HG03095 (cell line): ENCODE measurements at regions not wholly inside any gene's neighbourhood (a gene's known extent, or its start where the extent isn't known, plus 50 kb on each side); places are given as distances from the start of the nearest gene placed in this dataset.
"Not testable (repeated sequence)": the region's sequence is repeated elsewhere in the genome, so short reads cannot be mapped to it uniquely, and the experiment has no call there.

Source experiments
- ATAC-seq: cut with Tn5 transposase; IDR thresholded peaks from one replicate; pipeline ENCODE4 v1.9.1; 2021; ENCODE audit warnings: moderate library complexity; ENCODE audit not compliant: unreplicated experiment

GRCh38 chr7:121745856-121746255 lies 127.1 kb upstream of the PTPRZ1 start:
- ATAC-seq = no peak

GRCh38 chr7:121744877-121745276 lies 128.1 kb upstream of the PTPRZ1 start:
- ATAC-seq = no peak

DNA sequence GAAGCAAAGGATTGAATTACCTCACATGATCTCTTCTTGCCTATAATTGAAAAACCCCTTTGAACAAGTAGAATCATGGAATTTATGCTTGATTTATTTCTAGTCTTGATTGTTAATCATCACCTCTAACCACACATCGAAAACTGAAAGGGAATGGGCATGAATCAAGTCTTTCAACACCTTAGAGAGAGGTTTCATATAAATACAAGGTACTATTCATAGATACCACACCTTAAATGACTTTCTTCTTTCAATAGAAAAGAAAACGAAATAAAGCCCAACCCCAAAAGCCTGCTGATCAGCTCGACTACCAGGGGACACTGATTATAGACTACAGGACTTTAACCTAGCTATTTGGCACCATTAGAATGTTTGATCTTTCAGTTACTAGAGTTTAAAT lies 128.6 kb upstream of the PTPRZ1 start:
- no peak for ATAC-seq

- no peak for ATAC-seq
Measured at GRCh38 chr7:121741896-121742295, 131.1 kb upstream of the PTPRZ1 start.

DNA sequence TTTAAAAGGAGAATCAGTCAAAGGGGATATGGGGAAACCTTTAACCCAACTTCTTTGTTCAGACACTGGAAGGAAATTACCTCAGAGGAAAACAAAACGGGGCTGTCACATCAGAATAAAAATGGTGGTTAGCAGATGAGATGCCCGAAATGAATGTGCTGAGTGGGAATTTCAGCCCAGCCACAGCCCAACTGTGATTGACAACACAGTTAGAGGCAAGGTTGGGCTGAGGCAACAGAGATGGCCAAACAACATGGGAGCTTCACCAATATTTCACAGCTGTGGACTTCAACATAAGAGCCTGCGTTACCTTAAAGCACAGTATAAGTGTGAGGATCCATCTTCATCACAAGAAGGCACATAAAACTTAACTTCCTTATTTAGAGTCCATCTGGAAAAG lies 133.5 kb upstream of the PTPRZ1 start:
- ATAC-seq = no peak

DNA sequence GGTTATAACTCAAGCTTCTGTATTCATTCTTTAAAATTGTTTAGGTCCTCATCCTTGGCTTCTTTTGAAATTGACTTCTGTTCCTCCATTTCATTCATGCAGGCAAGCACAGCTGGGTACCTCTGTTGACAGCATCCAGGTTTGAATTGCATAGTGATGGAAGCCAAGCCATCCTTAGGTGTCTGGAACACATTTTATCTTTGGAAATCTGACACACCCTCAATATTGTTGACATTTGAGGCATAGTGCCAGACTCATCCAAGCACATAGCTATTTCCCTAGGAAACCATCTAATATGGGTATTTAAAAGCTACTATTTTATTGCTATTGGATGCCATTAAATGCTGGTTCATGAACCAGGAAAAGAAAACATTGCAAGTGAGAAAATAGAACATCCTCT lies 142.1 kb upstream of the PTPRZ1 start:
- no peak for ATAC-seq

- ATAC-seq = no peak
Measured at GRCh38 chr7:121714559-121715303, 158.2 kb upstream of the PTPRZ1 start.

- ATAC-seq = not testable (repeated sequence)
Measured at GRCh38 chr7:121712961-121713360, 160.0 kb upstream of the PTPRZ1 start.

DNA sequence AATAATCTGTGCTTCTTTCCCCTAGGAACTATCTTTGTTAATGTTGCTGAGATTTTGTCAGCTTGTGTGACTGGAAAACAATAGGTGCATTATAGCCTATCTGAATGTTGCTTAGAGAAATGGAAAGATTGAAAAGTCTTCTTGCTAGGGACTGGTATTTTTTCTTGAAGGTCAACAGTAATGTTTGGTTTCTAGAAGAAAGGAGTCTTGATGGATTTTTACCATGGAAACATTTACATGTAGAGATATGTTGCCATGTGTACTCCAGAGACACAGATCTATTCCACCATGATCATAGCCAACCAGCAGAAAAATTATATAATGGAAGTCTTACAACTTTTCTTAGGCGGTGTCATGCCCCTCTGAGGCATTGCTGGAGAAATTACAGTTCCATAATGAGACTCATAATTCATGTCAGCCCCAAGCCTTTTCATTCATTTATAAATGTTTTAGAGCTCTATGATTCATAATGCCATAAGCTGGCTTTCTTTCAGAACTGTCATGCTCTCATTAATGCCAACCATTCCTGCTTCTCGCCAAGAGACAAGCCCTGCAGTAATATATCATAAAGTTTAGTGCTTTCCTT lies 175.1 kb upstream of the PTPRZ1 start:
- no peak for ATAC-seq

DNA sequence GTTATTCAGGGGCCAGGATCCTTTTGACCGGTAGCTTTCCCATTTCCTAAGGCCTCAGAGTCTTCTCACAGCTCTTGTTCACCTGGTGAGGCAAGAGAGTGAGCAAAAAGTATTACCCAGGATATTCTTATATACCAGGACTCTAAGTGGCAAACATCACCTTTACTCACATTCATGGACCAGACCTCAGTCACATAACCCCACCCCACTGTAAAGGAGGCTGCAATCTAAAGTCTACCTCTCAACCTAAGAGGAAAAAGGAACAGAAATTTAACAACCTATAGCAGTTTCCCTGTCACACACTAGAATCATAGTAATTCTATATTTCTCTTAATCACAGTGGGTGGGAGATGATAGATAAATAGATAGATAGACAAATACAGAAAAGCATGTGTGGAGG lies 176.0 kb upstream of the PTPRZ1 start:
- ATAC-seq = no peak

GRCh38 chr7:121689749-121690148 lies 183.2 kb upstream of the PTPRZ1 start:
- no peak for ATAC-seq

DNA sequence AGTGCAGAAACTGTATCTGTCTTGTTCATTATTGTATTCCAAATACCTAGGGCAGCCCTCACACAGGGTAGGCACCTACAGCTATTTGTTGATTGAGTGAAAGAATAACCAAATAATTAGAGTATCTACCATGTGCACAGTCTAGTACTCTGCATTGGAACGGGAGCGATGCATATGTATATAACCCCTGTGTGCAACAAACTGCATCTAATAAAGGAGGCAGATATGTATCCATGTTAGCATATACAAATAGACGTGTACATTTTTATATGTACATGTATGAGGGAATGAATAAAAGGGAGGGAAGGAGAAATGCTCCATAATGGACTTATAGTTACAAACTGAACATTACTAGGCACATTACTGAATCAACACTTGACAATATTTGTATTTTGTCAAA lies 191.3 kb upstream of the PTPRZ1 start:
- no peak for ATAC-seq

GRCh38 chr7:121676168-121676567 lies 196.8 kb upstream of the PTPRZ1 start:
- ATAC-seq = no peak

DNA sequence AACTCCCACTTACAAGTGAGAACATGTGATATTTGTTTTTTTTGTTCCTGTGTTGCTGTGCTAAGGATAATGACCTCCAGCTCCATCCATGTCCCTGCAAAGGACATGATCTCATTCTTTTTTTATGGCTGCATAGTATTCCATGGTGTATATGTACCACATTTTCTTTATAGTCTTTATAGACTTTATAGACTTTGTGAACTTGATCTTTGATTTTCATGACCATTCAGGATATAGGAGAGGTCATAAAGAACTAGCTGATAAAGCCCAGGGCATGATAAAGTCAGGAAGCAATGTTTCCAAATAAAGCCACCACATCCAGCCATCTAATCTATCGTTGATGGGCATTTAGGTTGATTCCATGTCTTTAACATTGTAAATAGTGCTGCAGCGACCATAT lies 198.5 kb upstream of the PTPRZ1 start:
- ATAC-seq = not testable (repeated sequence)

- no peak for ATAC-seq
Measured at GRCh38 chr7:121669144-121669543, 203.8 kb upstream of the PTPRZ1 start.

DNA sequence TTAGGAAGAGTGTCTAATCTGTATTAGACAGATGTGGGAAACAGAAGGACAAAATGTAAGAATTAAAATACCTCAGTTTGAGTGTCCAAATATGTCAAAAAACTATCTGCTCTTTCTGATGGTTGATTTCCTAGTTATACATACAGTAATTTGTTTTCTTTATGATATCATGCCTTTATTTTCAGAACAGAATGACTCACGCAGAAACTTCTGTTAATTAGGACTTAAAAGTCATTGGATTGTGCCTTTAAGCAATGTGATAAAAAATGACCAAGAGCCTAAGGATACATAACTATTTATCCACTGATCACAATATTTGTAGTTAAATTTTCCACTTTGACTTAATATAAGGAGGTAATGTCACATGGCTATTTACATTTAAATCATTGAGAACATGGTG lies 206.7 kb upstream of the PTPRZ1 start:
- no peak for ATAC-seq

- no peak for ATAC-seq
Measured at GRCh38 chr7:121643320-121643719, 229.6 kb upstream of the PTPRZ1 start.

DNA sequence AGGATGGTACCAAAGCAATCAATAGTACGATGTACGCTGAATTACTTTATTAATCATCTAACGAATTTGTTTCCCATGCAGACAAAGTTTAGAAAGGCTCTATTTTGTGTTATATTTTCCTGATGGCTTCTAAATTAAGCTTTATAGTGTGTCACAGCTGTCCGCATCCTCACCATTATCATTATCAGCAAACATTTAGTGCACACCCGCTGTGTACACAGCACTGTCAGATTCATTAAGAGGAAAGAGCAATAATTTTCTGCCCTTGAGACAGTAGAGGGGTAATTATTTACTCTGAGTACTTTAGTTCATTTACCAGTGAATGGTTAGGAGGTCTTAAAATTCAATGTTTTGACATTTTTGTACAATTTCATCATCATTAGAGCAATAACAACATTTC lies 233.3 kb upstream of the PTPRZ1 start:
- no peak for ATAC-seq

DNA sequence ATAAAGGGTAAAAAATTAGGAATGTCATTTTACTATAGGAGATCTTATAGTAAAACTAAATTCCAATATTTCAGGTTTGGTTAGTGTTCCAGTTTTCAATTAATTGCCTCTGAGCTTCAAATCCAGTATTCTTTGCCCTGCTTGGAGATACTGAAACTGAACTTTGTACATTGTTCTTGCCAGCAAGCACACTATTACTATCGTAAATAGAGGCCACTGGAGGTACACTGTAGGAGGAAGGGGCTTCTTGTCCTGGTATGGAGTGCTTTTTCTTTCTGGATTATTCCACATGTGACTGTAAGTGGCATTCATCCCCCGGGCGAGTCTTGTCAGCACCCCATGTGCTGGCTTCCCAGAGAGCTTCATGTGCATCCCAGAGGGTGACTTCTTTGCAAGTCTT lies 234.7 kb upstream of the PTPRZ1 start:
- ATAC-seq = no peak

DNA sequence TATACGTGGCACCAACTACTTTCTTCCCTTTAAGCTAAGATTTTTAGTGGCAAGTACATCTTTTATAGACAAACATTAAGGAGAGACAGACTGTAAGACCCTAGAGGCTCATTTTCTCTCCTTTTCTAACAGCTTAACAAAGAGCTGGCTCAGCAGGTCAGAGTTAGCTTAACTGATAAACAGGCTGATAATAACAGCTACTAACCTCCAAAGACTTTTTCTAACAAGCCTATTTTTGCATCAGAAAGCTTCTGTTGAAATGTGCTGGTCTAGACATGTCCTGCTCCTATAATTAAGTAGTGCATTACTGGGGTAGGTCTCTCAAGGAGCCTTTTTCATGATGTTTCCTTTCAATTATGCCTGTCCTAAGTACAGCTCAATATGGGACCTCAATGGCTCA lies 238.2 kb upstream of the FAM3C start:
- ATAC-seq = no peak

DNA sequence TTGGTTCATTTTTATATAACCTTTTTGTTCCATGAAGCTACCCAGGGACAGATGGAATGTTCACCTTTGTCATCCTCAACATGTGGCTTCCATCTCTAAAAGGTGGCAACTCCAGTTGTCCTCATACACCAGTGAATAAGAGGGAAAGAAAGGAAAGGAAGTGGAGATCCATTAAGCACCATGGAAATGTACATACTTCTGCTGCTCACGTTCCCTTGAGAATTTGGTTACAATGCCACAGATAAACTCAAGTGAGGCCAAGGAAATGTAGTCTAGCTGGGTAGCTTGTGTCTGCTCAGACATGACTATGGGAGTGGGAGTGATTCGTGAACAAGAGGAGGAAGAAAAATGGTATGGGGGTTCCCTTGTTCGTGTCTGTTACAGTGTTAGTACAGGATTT lies 237.1 kb upstream of the FAM3C start:
- no peak for ATAC-seq

DNA sequence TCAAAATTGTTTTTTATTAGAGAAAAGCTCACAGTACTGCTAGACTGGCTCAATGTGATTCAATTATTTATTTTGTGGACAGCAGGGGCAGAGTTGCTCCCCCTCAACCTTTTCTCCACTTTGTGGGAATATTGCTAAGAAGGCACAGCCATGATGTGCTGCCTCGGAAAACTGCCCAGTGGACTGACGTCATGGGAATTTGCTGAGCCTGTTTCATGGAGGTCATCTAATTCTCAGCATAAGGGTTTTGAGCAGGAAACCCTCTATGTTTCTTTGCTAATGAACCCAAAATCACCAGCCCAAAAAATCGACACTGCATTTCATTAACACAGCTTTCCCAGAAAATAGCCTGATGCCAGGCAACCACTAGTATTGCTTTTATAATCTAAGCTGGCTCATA lies 228.8 kb upstream of the FAM3C start:
- no peak for ATAC-seq
